ENCODE measurements at regions not wholly inside any gene's neighbourhood (a gene's known extent, or its start where the extent isn't known, plus 50 kb on each side); places are given as distances from the start of the nearest gene placed in this dataset.
A peak's percentile ranks its signal among the peaks of the same experiment; 100 is the strongest.
"Not testable (repeated sequence)": the region's sequence is repeated elsewhere in the genome, so short reads cannot be mapped to it uniquely, and the experiment has no call there.

DNA sequence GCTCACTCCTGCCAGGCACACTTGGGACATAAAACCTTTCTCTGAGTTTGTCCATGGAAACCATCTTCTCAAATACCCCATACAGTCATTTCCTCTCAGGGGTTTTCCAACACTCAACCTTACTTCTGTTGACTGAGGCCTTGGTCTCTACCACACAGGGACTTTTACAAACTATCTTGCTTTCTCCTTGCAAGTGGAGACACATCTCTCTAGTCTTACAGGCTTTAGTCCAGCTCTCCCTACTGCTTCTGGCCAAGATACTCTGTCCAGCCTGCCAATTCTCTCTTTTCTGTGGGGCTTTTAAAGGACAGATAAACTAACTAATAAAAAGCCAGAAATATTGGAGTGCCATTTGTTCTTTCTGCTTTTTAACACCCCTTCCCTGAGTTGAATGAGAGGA is 87.6 kb downstream of the SPDYE17 start:
- not testable (repeated sequence) for H3K9me3 ChIP-seq (ENCODE audit: control insufficient read depth in 2 of 2, insufficient read depth in 1 of 2, low read length in 1 of 2); H3K4me3 ChIP-seq (ENCODE audit: low read length in 2 of 2); DNase-seq (ENCODE audit: low read depth in 6 of 9, low spot score in 9 of 9); H3K36me3 ChIP-seq (ENCODE audit: control insufficient read depth in 2 of 2, insufficient read depth in 2 of 2, low read length in 1 of 2); H3K27ac ChIP-seq (ENCODE audit: low read depth in 1 of 2, low read length in 1 of 2); H3K27me3 ChIP-seq (ENCODE audit: control insufficient read depth in 2 of 2, insufficient read depth in 1 of 2, low read length in 1 of 2); H3K4me1 ChIP-seq (ENCODE audit: control insufficient read depth in 2 of 2, insufficient read depth in 2 of 2, low read length in 2 of 2)

DNA sequence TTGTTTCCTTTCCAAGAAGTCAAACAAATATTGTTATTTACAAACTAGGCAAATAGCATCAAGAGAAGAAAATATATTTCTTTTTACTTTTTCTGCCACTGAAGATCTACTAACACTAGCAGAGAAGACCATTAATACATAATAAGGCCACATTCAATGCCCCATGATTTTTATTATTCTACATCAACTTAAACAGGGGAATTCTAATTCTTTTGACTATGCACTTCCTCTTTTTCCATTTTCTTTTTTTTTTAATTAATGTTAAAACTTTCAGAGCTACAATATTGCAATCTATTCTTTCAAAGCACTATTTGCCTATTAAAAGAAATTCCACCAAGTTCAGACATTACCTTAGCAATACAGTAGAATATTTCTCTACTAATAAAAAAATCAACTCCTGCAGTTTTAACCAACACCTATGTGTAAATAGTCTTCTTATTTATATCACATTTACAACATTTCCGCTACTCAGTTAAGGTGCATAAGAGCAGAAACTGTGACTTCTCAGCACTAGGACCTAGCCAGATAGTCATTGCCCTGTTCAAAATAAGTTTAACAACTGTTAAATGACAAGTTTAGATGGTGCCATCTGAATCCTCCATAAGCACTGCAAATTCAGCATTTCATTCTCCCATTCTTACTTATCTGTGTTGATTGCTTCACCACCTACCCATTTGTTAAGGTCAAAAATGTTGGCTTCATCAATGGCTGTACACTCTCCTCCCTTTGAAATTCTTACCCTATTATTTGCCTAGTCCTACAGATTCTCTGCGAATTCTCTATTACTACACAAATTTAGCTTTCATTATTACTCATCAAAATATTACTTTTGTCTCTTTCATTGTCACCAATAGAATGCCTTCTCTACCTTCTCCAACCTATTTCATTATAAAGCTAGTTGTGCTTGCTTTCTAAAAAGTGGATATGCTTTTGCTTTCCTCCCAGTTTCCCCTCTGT is 90.1 kb downstream of the SPDYE17 start:
- H3K9me3 ChIP-seq (ENCODE audit: control insufficient read depth in 2 of 2, insufficient read depth in 1 of 2, low read length in 1 of 2) = not testable (repeated sequence)
- 98% methylated on average over 2 of the region's 2 CpGs for WGBS

DNA sequence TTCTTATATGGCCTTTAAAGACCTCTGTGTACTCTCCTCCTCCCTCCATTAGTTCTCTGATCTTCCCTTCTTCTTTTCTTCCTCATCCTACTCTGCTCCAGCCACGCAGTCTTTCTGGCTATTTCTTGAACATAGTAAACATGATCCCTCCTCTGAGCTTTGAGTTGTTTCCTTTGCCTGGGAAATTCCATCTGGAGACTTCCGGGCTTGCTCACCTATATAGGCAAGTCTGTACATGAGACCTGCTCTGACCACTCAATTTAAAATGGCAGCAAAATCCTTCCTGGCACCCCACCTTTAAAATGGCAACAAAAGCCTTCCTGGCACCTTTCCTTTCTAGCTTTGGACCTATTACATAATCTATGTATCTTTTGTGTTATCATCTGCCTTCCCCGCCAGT is 94.4 kb downstream of the SPDYE17 start:
- H3K9me3 ChIP-seq (ENCODE audit: control insufficient read depth in 2 of 2, insufficient read depth in 1 of 2, low read length in 1 of 2); H3K4me3 ChIP-seq (ENCODE audit: low read length in 2 of 2); H3K27me3 ChIP-seq (ENCODE audit: control insufficient read depth in 2 of 2, insufficient read depth in 1 of 2, low read length in 1 of 2); H3K4me1 ChIP-seq (ENCODE audit: control insufficient read depth in 2 of 2, insufficient read depth in 2 of 2, low read length in 2 of 2); H3K36me3 ChIP-seq (ENCODE audit: control insufficient read depth in 2 of 2, insufficient read depth in 2 of 2, low read length in 1 of 2); DNase-seq (ENCODE audit: low read depth in 6 of 9, low spot score in 9 of 9); H3K27ac ChIP-seq (ENCODE audit: low read depth in 1 of 2, low read length in 1 of 2): not testable (repeated sequence)
- 95% methylated on average over 2 of the region's 3 CpGs for WGBS

More for the DNA sequence above, 90.1 kb downstream of the SPDYE17 start:
- not testable (repeated sequence) for H3K27me3 ChIP-seq (ENCODE audit: control insufficient read depth in 2 of 2, insufficient read depth in 1 of 2, low read length in 1 of 2); H3K27ac ChIP-seq (ENCODE audit: low read depth in 1 of 2, low read length in 1 of 2); H3K36me3 ChIP-seq (ENCODE audit: control insufficient read depth in 2 of 2, insufficient read depth in 2 of 2, low read length in 1 of 2); H3K4me1 ChIP-seq (ENCODE audit: control insufficient read depth in 2 of 2, insufficient read depth in 2 of 2, low read length in 2 of 2); H3K4me3 ChIP-seq (ENCODE audit: low read length in 2 of 2); DNase-seq (ENCODE audit: low read depth in 6 of 9, low spot score in 9 of 9)

DNA sequence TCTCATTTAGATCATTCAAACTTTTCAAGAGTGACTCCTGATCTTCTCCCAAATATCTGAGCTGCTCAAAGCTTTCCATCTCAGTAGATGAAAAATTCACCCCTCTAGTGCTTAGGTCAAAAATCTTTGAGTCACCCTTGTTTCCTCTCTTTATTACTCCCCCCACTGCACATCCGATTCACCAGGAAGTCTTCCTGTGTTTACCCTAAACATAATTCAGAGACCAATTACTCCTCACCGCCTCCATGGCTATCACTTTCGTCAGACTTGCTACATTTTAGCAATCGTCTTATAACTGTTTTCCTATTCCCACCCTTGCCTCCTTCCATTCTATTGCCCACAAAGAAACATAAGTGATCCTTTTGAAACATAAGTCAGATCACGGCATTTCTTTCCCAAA is 94.8 kb downstream of the SPDYE17 start:
- H3K4me3 ChIP-seq (ENCODE audit: low read length in 2 of 2); H3K36me3 ChIP-seq (ENCODE audit: control insufficient read depth in 2 of 2, insufficient read depth in 2 of 2, low read length in 1 of 2); DNase-seq (ENCODE audit: low read depth in 6 of 9, low spot score in 9 of 9); H3K27me3 ChIP-seq (ENCODE audit: control insufficient read depth in 2 of 2, insufficient read depth in 1 of 2, low read length in 1 of 2); H3K27ac ChIP-seq (ENCODE audit: low read depth in 1 of 2, low read length in 1 of 2); H3K4me1 ChIP-seq (ENCODE audit: control insufficient read depth in 2 of 2, insufficient read depth in 2 of 2, low read length in 2 of 2); H3K9me3 ChIP-seq (ENCODE audit: control insufficient read depth in 2 of 2, insufficient read depth in 1 of 2, low read length in 1 of 2): not testable (repeated sequence)
- WGBS = 93% methylated on average over 5 of the region's 5 CpGs

DNA sequence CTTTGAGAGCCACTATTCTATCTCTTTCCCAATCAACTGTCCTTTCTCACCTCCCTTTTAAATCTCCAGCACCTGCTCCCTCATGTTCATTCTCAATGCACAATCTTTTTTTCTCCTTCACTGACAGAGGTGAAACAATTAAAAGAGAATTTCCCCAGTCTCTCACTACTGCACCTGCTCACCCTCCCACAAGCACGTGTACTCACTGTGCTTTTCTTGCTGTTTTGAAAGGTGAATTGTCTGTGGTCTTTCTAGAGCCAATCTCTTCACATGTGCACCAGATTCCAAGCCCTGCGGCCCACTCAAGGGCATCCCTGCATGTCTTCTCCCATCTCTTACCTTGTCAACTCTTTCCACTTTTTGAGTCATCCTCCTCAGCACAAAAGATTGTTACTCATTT is 95.8 kb downstream of the SPDYE17 start:
- DNase-seq (ENCODE audit: low read depth in 6 of 9, low spot score in 9 of 9); H3K4me1 ChIP-seq (ENCODE audit: control insufficient read depth in 2 of 2, insufficient read depth in 2 of 2, low read length in 2 of 2); H3K9me3 ChIP-seq (ENCODE audit: control insufficient read depth in 2 of 2, insufficient read depth in 1 of 2, low read length in 1 of 2); H3K36me3 ChIP-seq (ENCODE audit: control insufficient read depth in 2 of 2, insufficient read depth in 2 of 2, low read length in 1 of 2); H3K27me3 ChIP-seq (ENCODE audit: control insufficient read depth in 2 of 2, insufficient read depth in 1 of 2, low read length in 1 of 2); H3K27ac ChIP-seq (ENCODE audit: low read depth in 1 of 2, low read length in 1 of 2); H3K4me3 ChIP-seq (ENCODE audit: low read length in 2 of 2): not testable (repeated sequence)
- 91% methylated on average over 2 of the region's 2 CpGs for WGBS

DNA sequence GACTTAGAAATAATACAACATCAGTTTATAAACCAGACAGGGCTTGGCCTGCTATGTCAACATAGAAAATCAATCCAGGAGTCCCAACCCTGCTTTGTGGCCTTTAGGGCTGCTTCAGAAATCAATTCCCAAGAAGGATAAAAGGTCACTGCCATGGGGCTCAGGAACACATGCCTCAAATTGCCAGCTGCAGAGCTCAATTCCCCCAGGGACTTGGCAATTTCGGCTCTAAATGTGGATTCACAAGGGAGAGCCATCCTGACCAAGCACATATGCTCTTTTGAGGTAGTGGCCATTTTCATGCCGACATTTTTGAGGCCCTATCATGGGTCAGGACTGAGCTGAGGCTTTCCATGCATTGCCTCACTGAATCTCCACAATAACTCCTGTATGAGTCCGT is 97.5 kb downstream of the SPDYE17 start:
- not testable (repeated sequence) for H3K9me3 ChIP-seq (ENCODE audit: control insufficient read depth in 2 of 2, insufficient read depth in 1 of 2, low read length in 1 of 2); H3K27ac ChIP-seq (ENCODE audit: low read depth in 1 of 2, low read length in 1 of 2); H3K36me3 ChIP-seq (ENCODE audit: control insufficient read depth in 2 of 2, insufficient read depth in 2 of 2, low read length in 1 of 2); H3K27me3 ChIP-seq (ENCODE audit: control insufficient read depth in 2 of 2, insufficient read depth in 1 of 2, low read length in 1 of 2); H3K4me1 ChIP-seq (ENCODE audit: control insufficient read depth in 2 of 2, insufficient read depth in 2 of 2, low read length in 2 of 2); DNase-seq (ENCODE audit: low read depth in 6 of 9, low spot score in 9 of 9); H3K4me3 ChIP-seq (ENCODE audit: low read length in 2 of 2)
- WGBS = 94% methylated on average over 3 of the region's 3 CpGs

DNA sequence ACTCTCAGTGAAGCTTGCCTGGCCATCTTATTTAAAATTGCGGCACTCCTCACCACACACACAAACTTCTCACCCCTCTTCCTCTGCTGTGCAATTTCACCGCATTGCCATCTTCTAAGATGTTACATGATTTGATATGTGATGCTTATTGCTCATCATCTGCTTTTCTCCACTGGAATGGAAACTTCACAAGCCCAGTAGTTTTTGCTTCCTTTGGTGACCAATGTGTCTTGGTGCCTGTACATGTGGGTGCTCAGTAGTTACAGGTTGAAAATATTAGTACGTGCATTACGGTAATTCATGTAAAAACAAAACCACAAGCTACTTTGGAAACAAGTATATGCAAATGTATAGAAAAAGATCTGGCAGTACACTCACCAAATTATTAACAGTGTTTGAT is 99.2 kb downstream of the SPDYE17 start:
- H3K4me1 ChIP-seq (ENCODE audit: control insufficient read depth in 2 of 2, insufficient read depth in 2 of 2, low read length in 2 of 2); DNase-seq (ENCODE audit: low read depth in 6 of 9, low spot score in 9 of 9): not testable (repeated sequence)
- WGBS = 99% methylated on average over 4 of the region's 4 CpGs

DNA sequence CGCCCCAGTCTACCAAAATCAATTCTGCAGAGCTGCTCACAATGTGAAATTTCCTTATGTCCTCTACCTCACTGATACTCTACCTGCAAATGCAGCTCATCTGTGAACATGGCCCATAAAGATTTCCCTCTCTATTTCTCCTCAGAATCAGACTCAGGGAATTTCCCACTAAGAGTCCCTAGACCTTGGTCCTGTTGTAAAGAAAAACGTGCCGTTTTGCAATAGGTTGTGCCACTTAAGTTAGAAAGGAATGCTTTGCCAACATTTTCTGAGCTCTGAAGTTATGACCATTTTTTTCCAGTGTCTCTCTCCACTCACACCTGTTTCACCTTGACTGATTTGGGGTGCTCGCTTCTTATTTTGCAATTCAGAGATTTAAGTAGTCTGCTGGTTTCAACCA is 100.7 kb downstream of the SPDYE17 start:
- 89% methylated on average over 3 of the region's 4 CpGs for WGBS

More for the DNA sequence above, 99.2 kb downstream of the SPDYE17 start:
- not testable (repeated sequence) for H3K36me3 ChIP-seq (ENCODE audit: control insufficient read depth in 2 of 2, insufficient read depth in 2 of 2, low read length in 1 of 2); H3K27ac ChIP-seq (ENCODE audit: low read depth in 1 of 2, low read length in 1 of 2); H3K4me3 ChIP-seq (ENCODE audit: low read length in 2 of 2); H3K9me3 ChIP-seq (ENCODE audit: control insufficient read depth in 2 of 2, insufficient read depth in 1 of 2, low read length in 1 of 2); H3K27me3 ChIP-seq (ENCODE audit: control insufficient read depth in 2 of 2, insufficient read depth in 1 of 2, low read length in 1 of 2)

DNA sequence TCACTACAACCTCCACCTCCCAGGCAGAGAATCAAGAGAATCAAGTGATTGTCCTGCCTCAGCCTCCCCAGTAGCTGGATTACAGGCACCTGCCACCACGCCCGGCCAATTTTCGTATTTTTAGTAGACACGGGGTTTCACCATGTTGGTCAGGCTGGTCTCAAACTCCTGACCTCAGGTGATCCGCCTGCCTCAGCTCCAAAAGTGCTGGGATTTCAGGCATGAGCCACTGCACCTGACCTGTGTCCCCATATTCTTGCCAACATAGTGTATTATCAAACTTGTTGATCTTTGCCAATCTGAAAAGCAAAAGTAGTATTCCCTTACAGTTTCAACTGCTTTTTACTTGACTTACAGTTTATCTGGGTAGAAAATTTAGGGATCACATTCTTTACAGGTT is 101.7 kb downstream of the SPDYE17 start:
- H3K36me3 ChIP-seq (ENCODE audit: control insufficient read depth in 2 of 2, insufficient read depth in 2 of 2, low read length in 1 of 2); H3K27me3 ChIP-seq (ENCODE audit: control insufficient read depth in 2 of 2, insufficient read depth in 1 of 2, low read length in 1 of 2); DNase-seq (ENCODE audit: low read depth in 6 of 9, low spot score in 9 of 9); H3K9me3 ChIP-seq (ENCODE audit: control insufficient read depth in 2 of 2, insufficient read depth in 1 of 2, low read length in 1 of 2); H3K4me1 ChIP-seq (ENCODE audit: control insufficient read depth in 2 of 2, insufficient read depth in 2 of 2, low read length in 2 of 2); H3K4me3 ChIP-seq (ENCODE audit: low read length in 2 of 2); H3K27ac ChIP-seq (ENCODE audit: low read depth in 1 of 2, low read length in 1 of 2): not testable (repeated sequence)
- 96% methylated on average over 5 of the region's 5 CpGs for WGBS

More for the DNA sequence above, 100.7 kb downstream of the SPDYE17 start:
- peak in 1 of 9 donors; percentile 10 for DNase-seq (ENCODE audit: low read depth in 6 of 9, low spot score in 9 of 9)
- H3K9me3 ChIP-seq (ENCODE audit: control insufficient read depth in 2 of 2, insufficient read depth in 1 of 2, low read length in 1 of 2); H3K4me1 ChIP-seq (ENCODE audit: control insufficient read depth in 2 of 2, insufficient read depth in 2 of 2, low read length in 2 of 2); H3K36me3 ChIP-seq (ENCODE audit: control insufficient read depth in 2 of 2, insufficient read depth in 2 of 2, low read length in 1 of 2); H3K27me3 ChIP-seq (ENCODE audit: control insufficient read depth in 2 of 2, insufficient read depth in 1 of 2, low read length in 1 of 2); H3K27ac ChIP-seq (ENCODE audit: low read depth in 1 of 2, low read length in 1 of 2); H3K4me3 ChIP-seq (ENCODE audit: low read length in 2 of 2): not testable (repeated sequence)

All from thymus (tissue), 11 donors.